Transverse colon (tissue), 4 donors: ENCODE measurements at regions not wholly inside any gene's neighbourhood (a gene's known extent, or its start where the extent isn't known, plus 50 kb on each side); places are given as distances from the start of the nearest gene placed in this dataset.

Source experiments
- DNase-seq: peaks from one replicate; pipeline ENCODE4 v3.0.0-alpha.2; 2019
- H3K27ac ChIP-seq, 4 donors: fragments of 200-600 bp; sonication (generic); 2 replicates each; pipeline ENCODE4 v1.5.1; 2016 to 2018; ENCODE audit warnings: inconsistent platforms in 4 of 4
- H3K27me3 ChIP-seq: fragments of 200-600 bp; sonication (generic); 2 replicates; pipeline ENCODE4 v1.5.1; 2017; ENCODE audit warnings: inconsistent platforms
- H3K36me3 ChIP-seq, 4 donors: fragments of 200-600 bp; sonication (generic); 2 replicates each; pipeline ENCODE4 v1.5.1; 2017 to 2019; ENCODE audit warnings: inconsistent platforms in 4 of 4
- H3K4me1 ChIP-seq, 4 donors: fragments of 200-600 bp; sonication (generic); 2 replicates each; pipeline ENCODE4 v1.5.1; 2017 to 2020; ENCODE audit warnings: inconsistent platforms in 4 of 4
- H3K4me3 ChIP-seq, 4 donors: fragments of 200-600 bp; sonication (generic); 1 replicate in 1 of 4; 2 replicates in 3 of 4; pipeline versions ENCODE4 v1.5.1 to v1.6.1; 2017 to 2019; ENCODE audit warnings: inconsistent platforms in 4 of 4
- H3K9me3 ChIP-seq, 2 donors: fragments of 200-600 bp; sonication (generic); 2 replicates each; pipeline ENCODE4 v1.5.1; 2017 to 2019; ENCODE audit warnings: inconsistent platforms in 2 of 2
- CTCF ChIP-seq, 5 experiments: fragments of 200-600 bp in 3 of 5; fragments of 450-650 bp in 2 of 5; sonication (generic) in 3 of 5; IDR thresholded peaks; 1 replicate in 2 of 5; 2 replicates in 3 of 5; pipeline ENCODE4 v1.5.1; 2016 to 2017; ENCODE audit warnings: antibody characterized with exemption in 5 of 5, inconsistent platforms in 3 of 5, mild to moderate bottlenecking in 2 of 5, moderate library complexity in 1 of 5
- EP300 ChIP-seq: sonication (generic); formaldehyde crosslinking; IDR thresholded peaks from one replicate; pipeline ENCODE4 v1.6.1; 2017; ENCODE audit warnings: antibody characterized with exemption, low read depth
- POLR2A ChIP-seq: fragments of 450-650 bp; IDR thresholded peaks from one replicate; pipeline ENCODE4 v1.6.1; 2016; ENCODE audit warnings: antibody characterized with exemption, mild to moderate bottlenecking, moderate library complexity
- POLR2AphosphoS5 ChIP-seq, 3 donors: sonication (generic); formaldehyde crosslinking; IDR thresholded peaks; one replicate each; pipeline ENCODE4 v1.6.1; 2016; ENCODE audit warnings: antibody characterized with exemption in 3 of 3
- WGBS, 2 donors: methylation state at CpG; one replicate each; pipeline ENCODE4 v1.1.5; 2018; ENCODE audit warnings: low coverage in 1 of 2; 5-methylcytosine and 5-hydroxymethylcytosine counted together
- in situ Hi-C, 4 donors: fragments of 200-750 bp; cut with MboI; loops; one replicate each; pipeline versions ENCODE4 v1.15.0 to v1.15.1; 2017; ENCODE audit warnings: low sequenced_read_pairs in 3 of 4, low pct_ligation_motif_present in 1 of 4, low pct_unique_long_range_greater_than_20kb in 1 of 4
- intact Hi-C: fragments of 100-400 bp; cut with DNase I; formaldehyde crosslinking; loops from one replicate; pipeline ENCODE4 v1.15.1; 2023; ENCODE audit warnings: low total_unique reads

- 75% methylated on average over 6 of the region's 6 CpGs; no CpG with 5 or more reads in 1 of the 2 donors for WGBS, 2 donors
- no peaks in the 10 kb centered on the region for H3K9me3 ChIP-seq
- TF ChIP-seq CTCF (IDR thresholded peaks at IDR 0.05): no peak
- TF ChIP-seq POLR2A: no peak
- TF ChIP-seq POLR2AphosphoS5 (IDR thresholded peaks at IDR 0.05): no peak
- TF ChIP-seq EP300: no peak
- in situ Hi-C loops (loop anchor here in 1 of 4 donors (5.0 kb wide), 1 partner anchor 378 kb away; no protein-coding TSS in a partner anchor), intact Hi-C loops (no loop called here)
- H3K4me3 ChIP-seq: no peak overlapping the region
- no peak overlapping the region for H3K27ac ChIP-seq
- H3K36me3 ChIP-seq: no peaks in the 10 kb centered on the region
- H3K27me3 ChIP-seq: peaks cover 12% of the 10 kb centered on the region
- DNase-seq: no peak
- H3K4me1 ChIP-seq: no peaks in the 10 kb centered on the region
These were observed 50.4 kb upstream of the ENO4 start for GRCh38 chr10:116798859-116799258.
